SH-SY5Y (cell line): ENCODE measurements at regions not wholly inside any gene's neighbourhood (a gene's known extent, or its start where the extent isn't known, plus 50 kb on each side); places are given as distances from the start of the nearest gene placed in this dataset.

Source experiments
- GATA2 ChIP-seq: IDR thresholded peaks from 2 replicates; pipeline ENCODE4 v1.6.1; 2011; ENCODE audit warnings: mild to moderate bottlenecking, low read depth, low read length
- GATA3 ChIP-seq: IDR thresholded peaks from 2 replicates; pipeline ENCODE4 v1.6.1; 2011; ENCODE audit warnings: low read depth, mild to moderate bottlenecking, low read length, moderate library complexity

- TF ChIP-seq GATA3 (no peak), GATA2 (no peak)
These were observed 171.5 kb upstream of the SIX2 start for GRCh38 chr2:45180779-45181178.
